ENCODE measurements at regions not wholly inside any gene's neighbourhood (a gene's known extent, or its start where the extent isn't known, plus 50 kb on each side); places are given as distances from the start of the nearest gene placed in this dataset.

DNA sequence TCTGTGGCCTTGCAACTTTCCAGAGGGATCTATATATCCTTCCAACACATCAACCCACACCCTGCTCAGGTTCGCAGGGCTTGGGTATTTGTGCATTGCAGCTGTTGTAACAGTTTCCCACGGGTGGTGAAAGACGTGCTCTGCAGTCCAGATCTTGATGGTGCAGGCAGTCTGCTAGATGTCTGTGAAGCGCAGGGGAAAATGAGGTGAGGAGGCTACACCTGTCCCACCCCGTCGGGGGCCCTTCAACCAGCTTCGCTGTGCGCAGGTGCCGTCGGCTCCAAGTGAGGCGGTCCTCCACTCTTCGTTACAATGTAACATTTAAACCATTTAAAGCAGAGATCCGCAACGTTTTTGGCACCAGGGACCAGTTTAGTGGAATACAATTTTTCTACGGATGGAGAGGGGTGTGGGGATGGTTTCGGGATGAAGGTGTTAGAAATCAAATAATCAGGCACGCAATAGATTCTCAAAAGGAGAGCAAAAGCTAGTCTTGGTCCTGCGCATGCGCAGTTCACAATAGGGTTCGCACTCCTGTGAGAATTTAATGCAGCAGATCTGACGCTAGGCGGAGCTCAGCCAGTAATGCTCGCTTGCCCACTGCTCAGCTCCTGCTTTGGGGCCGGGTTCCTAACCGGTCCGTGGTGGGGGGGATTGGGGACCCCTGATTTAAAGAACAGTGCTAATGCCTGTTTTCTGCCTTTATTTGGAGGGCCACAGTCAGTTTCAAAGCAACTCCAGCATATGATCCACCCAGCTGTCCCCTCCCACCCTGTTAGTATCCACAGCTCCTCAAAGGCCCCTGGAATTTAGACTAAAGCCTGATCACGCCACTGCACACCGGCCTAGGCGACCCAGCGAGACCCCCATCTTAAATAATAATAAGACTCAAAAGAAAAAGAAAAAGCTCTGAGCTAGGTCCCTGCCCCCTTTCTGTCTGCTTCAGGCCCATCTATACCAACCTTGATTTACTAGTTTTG lies 97.1 kb upstream of the SELENOP start (continued):
- TF ChIP-seq, protein P1, sequence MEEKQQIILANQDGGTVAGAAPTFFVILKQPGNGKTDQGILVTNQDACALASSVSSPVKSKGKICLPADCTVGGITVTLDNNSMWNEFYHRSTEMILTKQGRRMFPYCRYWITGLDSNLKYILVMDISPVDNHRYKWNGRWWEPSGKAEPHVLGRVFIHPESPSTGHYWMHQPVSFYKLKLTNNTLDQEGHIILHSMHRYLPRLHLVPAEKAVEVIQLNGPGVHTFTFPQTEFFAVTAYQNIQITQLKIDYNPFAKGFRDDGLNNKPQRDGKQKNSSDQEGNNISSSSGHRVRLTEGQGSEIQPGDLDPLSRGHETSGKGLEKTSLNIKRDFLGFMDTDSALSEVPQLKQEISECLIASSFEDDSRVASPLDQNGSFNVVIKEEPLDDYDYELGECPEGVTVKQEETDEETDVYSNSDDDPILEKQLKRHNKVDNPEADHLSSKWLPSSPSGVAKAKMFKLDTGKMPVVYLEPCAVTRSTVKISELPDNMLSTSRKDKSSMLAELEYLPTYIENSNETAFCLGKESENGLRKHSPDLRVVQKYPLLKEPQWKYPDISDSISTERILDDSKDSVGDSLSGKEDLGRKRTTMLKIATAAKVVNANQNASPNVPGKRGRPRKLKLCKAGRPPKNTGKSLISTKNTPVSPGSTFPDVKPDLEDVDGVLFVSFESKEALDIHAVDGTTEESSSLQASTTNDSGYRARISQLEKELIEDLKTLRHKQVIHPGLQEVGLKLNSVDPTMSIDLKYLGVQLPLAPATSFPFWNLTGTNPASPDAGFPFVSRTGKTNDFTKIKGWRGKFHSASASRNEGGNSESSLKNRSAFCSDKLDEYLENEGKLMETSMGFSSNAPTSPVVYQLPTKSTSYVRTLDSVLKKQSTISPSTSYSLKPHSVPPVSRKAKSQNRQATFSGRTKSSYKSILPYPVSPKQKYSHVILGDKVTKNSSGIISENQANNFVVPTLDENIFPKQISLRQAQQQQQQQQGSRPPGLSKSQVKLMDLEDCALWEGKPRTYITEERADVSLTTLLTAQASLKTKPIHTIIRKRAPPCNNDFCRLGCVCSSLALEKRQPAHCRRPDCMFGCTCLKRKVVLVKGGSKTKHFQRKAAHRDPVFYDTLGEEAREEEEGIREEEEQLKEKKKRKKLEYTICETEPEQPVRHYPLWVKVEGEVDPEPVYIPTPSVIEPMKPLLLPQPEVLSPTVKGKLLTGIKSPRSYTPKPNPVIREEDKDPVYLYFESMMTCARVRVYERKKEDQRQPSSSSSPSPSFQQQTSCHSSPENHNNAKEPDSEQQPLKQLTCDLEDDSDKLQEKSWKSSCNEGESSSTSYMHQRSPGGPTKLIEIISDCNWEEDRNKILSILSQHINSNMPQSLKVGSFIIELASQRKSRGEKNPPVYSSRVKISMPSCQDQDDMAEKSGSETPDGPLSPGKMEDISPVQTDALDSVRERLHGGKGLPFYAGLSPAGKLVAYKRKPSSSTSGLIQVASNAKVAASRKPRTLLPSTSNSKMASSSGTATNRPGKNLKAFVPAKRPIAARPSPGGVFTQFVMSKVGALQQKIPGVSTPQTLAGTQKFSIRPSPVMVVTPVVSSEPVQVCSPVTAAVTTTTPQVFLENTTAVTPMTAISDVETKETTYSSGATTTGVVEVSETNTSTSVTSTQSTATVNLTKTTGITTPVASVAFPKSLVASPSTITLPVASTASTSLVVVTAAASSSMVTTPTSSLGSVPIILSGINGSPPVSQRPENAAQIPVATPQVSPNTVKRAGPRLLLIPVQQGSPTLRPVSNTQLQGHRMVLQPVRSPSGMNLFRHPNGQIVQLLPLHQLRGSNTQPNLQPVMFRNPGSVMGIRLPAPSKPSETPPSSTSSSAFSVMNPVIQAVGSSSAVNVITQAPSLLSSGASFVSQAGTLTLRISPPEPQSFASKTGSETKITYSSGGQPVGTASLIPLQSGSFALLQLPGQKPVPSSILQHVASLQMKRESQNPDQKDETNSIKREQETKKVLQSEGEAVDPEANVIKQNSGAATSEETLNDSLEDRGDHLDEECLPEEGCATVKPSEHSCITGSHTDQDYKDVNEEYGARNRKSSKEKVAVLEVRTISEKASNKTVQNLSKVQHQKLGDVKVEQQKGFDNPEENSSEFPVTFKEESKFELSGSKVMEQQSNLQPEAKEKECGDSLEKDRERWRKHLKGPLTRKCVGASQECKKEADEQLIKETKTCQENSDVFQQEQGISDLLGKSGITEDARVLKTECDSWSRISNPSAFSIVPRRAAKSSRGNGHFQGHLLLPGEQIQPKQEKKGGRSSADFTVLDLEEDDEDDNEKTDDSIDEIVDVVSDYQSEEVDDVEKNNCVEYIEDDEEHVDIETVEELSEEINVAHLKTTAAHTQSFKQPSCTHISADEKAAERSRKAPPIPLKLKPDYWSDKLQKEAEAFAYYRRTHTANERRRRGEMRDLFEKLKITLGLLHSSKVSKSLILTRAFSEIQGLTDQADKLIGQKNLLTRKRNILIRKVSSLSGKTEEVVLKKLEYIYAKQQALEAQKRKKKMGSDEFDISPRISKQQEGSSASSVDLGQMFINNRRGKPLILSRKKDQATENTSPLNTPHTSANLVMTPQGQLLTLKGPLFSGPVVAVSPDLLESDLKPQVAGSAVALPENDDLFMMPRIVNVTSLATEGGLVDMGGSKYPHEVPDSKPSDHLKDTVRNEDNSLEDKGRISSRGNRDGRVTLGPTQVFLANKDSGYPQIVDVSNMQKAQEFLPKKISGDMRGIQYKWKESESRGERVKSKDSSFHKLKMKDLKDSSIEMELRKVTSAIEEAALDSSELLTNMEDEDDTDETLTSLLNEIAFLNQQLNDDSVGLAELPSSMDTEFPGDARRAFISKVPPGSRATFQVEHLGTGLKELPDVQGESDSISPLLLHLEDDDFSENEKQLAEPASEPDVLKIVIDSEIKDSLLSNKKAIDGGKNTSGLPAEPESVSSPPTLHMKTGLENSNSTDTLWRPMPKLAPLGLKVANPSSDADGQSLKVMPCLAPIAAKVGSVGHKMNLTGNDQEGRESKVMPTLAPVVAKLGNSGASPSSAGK (IDR thresholded peaks at IDR 0.05) = peak; percentile 60
- TF ChIP-seq CTBP1 (IDR thresholded peaks at IDR 0.05; ENCODE audit: borderline replicate concordance) (0 out of 2 replicates have a peak, but pooled peaks have one; percentile 26), TOE1 (IDR thresholded peaks at IDR 0.05; ENCODE audit: borderline replicate concordance) (0 out of 2 replicates have a peak, but pooled peaks have one; percentile 41), TOE1 (CRISPR knock-in tag; IDR thresholded peaks at IDR 0.05; ENCODE audit: borderline replicate concordance, low read depth) (no peak), XRCC3 (IDR thresholded peaks at IDR 0.05) (no peak), SP1 (CRISPR knock-in tag; IDR thresholded peaks at IDR 0.05) (peak; percentile 32; the same call in 1 of the 2 replicates), ATF7 (IDR thresholded peaks at IDR 0.05) (peak; percentile 41; the same call in 1 of the 2 replicates), TEAD1 (CRISPR knock-in tag; IDR thresholded peaks at IDR 0.05) (peak in 1 of 2 experiments; percentile 58; a peak in 1 of 4 replicates), NRF1 (conservative IDR thresholded peaks at IDR 0.05 in 1 of 2, IDR thresholded peaks at IDR 0.05 in 1 of 2) (peak; percentile 99), RBM14 (IDR thresholded peaks at IDR 0.05; ENCODE audit: borderline replicate concordance, insufficient read depth, low read depth, low read length) (no peak), JUND (IDR thresholded peaks at IDR 0.05; ENCODE audit: borderline replicate concordance, low read depth, low read length) (no peak), JUND (tag; IDR thresholded peaks at IDR 0.05; ENCODE audit: borderline replicate concordance, low read depth, low read length) (peak; percentile 19; the same call in 1 of the 3 replicates)
- TF ChIP-seq, protein P2, sequence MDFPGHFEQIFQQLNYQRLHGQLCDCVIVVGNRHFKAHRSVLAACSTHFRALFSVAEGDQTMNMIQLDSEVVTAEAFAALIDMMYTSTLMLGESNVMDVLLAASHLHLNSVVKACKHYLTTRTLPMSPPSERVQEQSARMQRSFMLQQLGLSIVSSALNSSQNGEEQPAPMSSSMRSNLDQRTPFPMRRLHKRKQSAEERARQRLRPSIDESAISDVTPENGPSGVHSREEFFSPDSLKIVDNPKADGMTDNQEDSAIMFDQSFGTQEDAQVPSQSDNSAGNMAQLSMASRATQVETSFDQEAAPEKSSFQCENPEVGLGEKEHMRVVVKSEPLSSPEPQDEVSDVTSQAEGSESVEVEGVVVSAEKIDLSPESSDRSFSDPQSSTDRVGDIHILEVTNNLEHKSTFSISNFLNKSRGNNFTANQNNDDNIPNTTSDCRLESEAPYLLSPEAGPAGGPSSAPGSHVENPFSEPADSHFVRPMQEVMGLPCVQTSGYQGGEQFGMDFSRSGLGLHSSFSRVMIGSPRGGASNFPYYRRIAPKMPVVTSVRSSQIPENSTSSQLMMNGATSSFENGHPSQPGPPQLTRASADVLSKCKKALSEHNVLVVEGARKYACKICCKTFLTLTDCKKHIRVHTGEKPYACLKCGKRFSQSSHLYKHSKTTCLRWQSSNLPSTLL (IDR thresholded peaks at IDR 0.05) = peak; percentile 92

All from K562 (cell line).